Stimulated activated CD4-positive, alpha-beta T cell treated with anti-CD3 and anti-CD28 coated beads, Interleukin-15, amount 100 ng/mL, for 48 hours (primary cell): ENCODE measurements at regions not wholly inside any gene's neighbourhood (a gene's known extent, or its start where the extent isn't known, plus 50 kb on each side); places are given as distances from the start of the nearest gene placed in this dataset.
A peak's percentile ranks its signal among the peaks of the same experiment; 100 is the strongest.
"Not testable (repeated sequence)": the region's sequence is repeated elsewhere in the genome, so short reads cannot be mapped to it uniquely, and the experiment has no call there.

ENCODE experiments used
- DNase-seq, 2 donors: peaks; one replicate each; pipeline ENCODE4 v3.0.0-alpha.2; 2020; ENCODE audit warnings: low read depth in 2 of 2

- no peak for DNase-seq
Observed at GRCh38 chr6:99668036-99668705, 61.5 kb downstream of the PRDM13 start.

GRCh38 chr6:99689916-99690685, 83.5 kb downstream of the PRDM13 start:
- DNase-seq, result no peak

- not testable (repeated sequence) for DNase-seq
Observed at GRCh38 chr6:99702287-99702686, 95.7 kb downstream of the PRDM13 start.

- DNase-seq, result no peak
Observed at GRCh38 chr6:99709062-99709461, 102.4 kb downstream of the PRDM13 start.

- no peak for DNase-seq
Observed at GRCh38 chr6:99711302-99711701, 104.7 kb downstream of the PRDM13 start.

- no peak for DNase-seq
Observed at GRCh38 chr6:99711925-99712324, 105.3 kb downstream of the PRDM13 start.

- no peak for DNase-seq
Observed at GRCh38 chr6:99712519-99712918, 105.9 kb downstream of the PRDM13 start.

- DNase-seq, result not testable (repeated sequence)
Observed at GRCh38 chr6:99722043-99722442, 115.4 kb downstream of the PRDM13 start.

GRCh38 chr6:99730237-99730636, 123.6 kb downstream of the PRDM13 start:
- not testable (repeated sequence) for DNase-seq

- no peak for DNase-seq
Observed at GRCh38 chr6:99736302-99736701, 129.7 kb downstream of the PRDM13 start.

GRCh38 chr6:99739526-99739925, 132.9 kb downstream of the PRDM13 start:
- DNase-seq, result no peak

- no peak for DNase-seq
Observed at GRCh38 chr6:99741092-99741491, 134.5 kb downstream of the PRDM13 start.

- no peak for DNase-seq
Observed at GRCh38 chr6:99743647-99744046, 137.0 kb downstream of the PRDM13 start.

- no peak for DNase-seq
Observed at GRCh38 chr6:99745651-99746050, 139.0 kb downstream of the PRDM13 start.

- peak; percentile 6 to 38 for DNase-seq
Observed at GRCh38 chr6:99746261-99746895, 139.7 kb downstream of the PRDM13 start.

- no peak for DNase-seq
Observed at GRCh38 chr6:99761711-99762110, 155.1 kb downstream of the PRDM13 start.

- DNase-seq, result no peak
Observed at GRCh38 chr6:99768166-99768565, 161.5 kb downstream of the PRDM13 start.

- DNase-seq, result no peak
Observed at GRCh38 chr6:99779631-99780555, 173.3 kb downstream of the PRDM13 start.

GRCh38 chr6:99780556-99780885, 173.9 kb downstream of the PRDM13 start:
- no peak for DNase-seq

GRCh38 chr6:99789767-99790166, 183.1 kb downstream of the PRDM13 start:
- no peak for DNase-seq

- no peak for DNase-seq
Observed at GRCh38 chr6:99790679-99791078, 184.0 kb downstream of the PRDM13 start.

- DNase-seq, result no peak
Observed at GRCh38 chr6:99801805-99802204, 192.2 kb downstream of the MCHR2 start.
